H9 (cell line): ENCODE measurements at regions not wholly inside any gene's neighbourhood (a gene's known extent, or its start where the extent isn't known, plus 50 kb on each side); places are given as distances from the start of the nearest gene placed in this dataset.

Experiments used
- DNase-seq: peaks from one replicate; pipeline ENCODE4 v3.0.0-alpha.2; 2017
- H2AFZ ChIP-seq: one replicate; pipeline ENCODE4 v1.6.1; 2013; ENCODE audit warnings: mild to moderate bottlenecking, low read length, control low read depth, moderate library complexity
- H2AK5ac ChIP-seq: 2 replicates; pipeline ENCODE4 v1.6.1; 2013; ENCODE audit warnings: low read length, control low read depth, mixed read lengths; ENCODE audit not compliant: insufficient read length
- H2BK120ac ChIP-seq: one replicate; pipeline ENCODE4 v1.6.1; 2013; ENCODE audit warnings: low read depth, mild to moderate bottlenecking, low read length, control low read depth, inconsistent platforms; ENCODE audit not compliant: poor library complexity, severe bottlenecking
- H2BK12ac ChIP-seq: 2 replicates; pipeline ENCODE4 v1.6.1; 2013; ENCODE audit warnings: low read length, control low read depth, mixed read lengths, low read depth; ENCODE audit not compliant: insufficient read length
- H2BK15ac ChIP-seq: 2 replicates; pipeline ENCODE4 v1.6.1; 2013; ENCODE audit warnings: low read depth, low read length, control low read depth
- H2BK20ac ChIP-seq: one replicate; pipeline ENCODE4 v1.6.1; 2013; ENCODE audit warnings: low read depth, mild to moderate bottlenecking, low read length, control low read depth, inconsistent platforms; ENCODE audit not compliant: poor library complexity, severe bottlenecking
- H2BK5ac ChIP-seq: 2 replicates; pipeline ENCODE4 v1.6.1; 2013; ENCODE audit warnings: low read length, control low read depth, mixed read lengths; ENCODE audit not compliant: insufficient read length
- H3K14ac ChIP-seq: 2 replicates; pipeline ENCODE4 v1.6.1; 2013; ENCODE audit warnings: low read length, control low read depth; ENCODE audit not compliant: insufficient read depth
- H3K18ac ChIP-seq: 2 replicates; pipeline ENCODE4 v1.6.1; 2013; ENCODE audit warnings: low read depth, mild to moderate bottlenecking, mixed read lengths, low read length, control low read depth; ENCODE audit not compliant: insufficient read length
- H3K23ac ChIP-seq: 2 replicates; pipeline ENCODE4 v1.6.1; 2013; ENCODE audit warnings: low read length, control low read depth, mixed read lengths, low read depth; ENCODE audit not compliant: insufficient read length
- H3K23me2 ChIP-seq: 2 replicates; pipeline ENCODE4 v1.6.1; 2013; ENCODE audit warnings: low read depth, mild to moderate bottlenecking, mixed read lengths, low read length, control low read depth; ENCODE audit not compliant: insufficient read length, poor library complexity, severe bottlenecking
- H3K27ac ChIP-seq: 2 replicates; pipeline ENCODE4 v1.5.1; 2013; ENCODE audit warnings: low read length, control low read depth, mixed read lengths, low read depth; ENCODE audit not compliant: insufficient read length
- H3K27me3 ChIP-seq: 2 replicates; pipeline ENCODE4 v1.6.1; 2013; ENCODE audit warnings: low read length, control low read depth, inconsistent platforms; ENCODE audit not compliant: insufficient read depth
- H3K4ac ChIP-seq: 2 replicates; pipeline ENCODE4 v1.6.1; 2013; ENCODE audit warnings: low read depth, mild to moderate bottlenecking, control low read depth, inconsistent platforms, low read length, moderate library complexity
- H3K4me1 ChIP-seq: 2 replicates; pipeline ENCODE4 v1.6.1; 2013; ENCODE audit warnings: low read length, control low read depth, inconsistent platforms; ENCODE audit not compliant: insufficient read depth
- H3K4me2 ChIP-seq: 2 replicates; pipeline ENCODE4 v1.6.1; 2013; ENCODE audit warnings: low read length, control low read depth, mixed read lengths; ENCODE audit not compliant: insufficient read length, insufficient read depth
- H3K56ac ChIP-seq: 2 replicates; pipeline ENCODE4 v1.6.1; 2013; ENCODE audit warnings: low read depth, mild to moderate bottlenecking, mixed read lengths, low read length, control low read depth; ENCODE audit not compliant: insufficient read length
- H3K79me1 ChIP-seq: 2 replicates; pipeline ENCODE4 v1.6.1; 2013; ENCODE audit warnings: low read depth, mild to moderate bottlenecking, moderate library complexity, low read length, control low read depth, inconsistent platforms; ENCODE audit not compliant: insufficient read depth, poor library complexity, severe bottlenecking
- H3K79me2 ChIP-seq: 2 replicates; pipeline ENCODE4 v1.6.1; 2013; ENCODE audit warnings: low read length, control low read depth, inconsistent platforms; ENCODE audit not compliant: insufficient read depth
- H3K9ac ChIP-seq: 2 replicates; pipeline ENCODE4 v1.6.1; 2013; ENCODE audit warnings: low read length, control low read depth, mixed read lengths; ENCODE audit not compliant: insufficient read length; ENCODE audit errors: extremely low read depth
- H3K9me3 ChIP-seq: one replicate; pipeline ENCODE4 v1.6.1; 2013; ENCODE audit warnings: low read depth, low read length, inconsistent platforms; ENCODE audit not compliant: control insufficient read depth
- H3T11ph ChIP-seq: one replicate; pipeline ENCODE4 v1.6.1; 2013; ENCODE audit warnings: mild to moderate bottlenecking, low read length, control low read depth, inconsistent platforms
- H4K20me1 ChIP-seq: one replicate; pipeline ENCODE4 v1.6.1; 2013; ENCODE audit not compliant: control insufficient read depth, insufficient read length, insufficient read depth
- H4K5ac ChIP-seq: 2 replicates; pipeline ENCODE4 v1.6.1; 2013; ENCODE audit warnings: low read depth, mild to moderate bottlenecking, mixed read lengths, low read length, control low read depth; ENCODE audit not compliant: insufficient read length
- H4K8ac ChIP-seq: replicated peaks from 2 replicates; pipeline ENCODE4 v1.6.1; 2013; ENCODE audit warnings: low read length, control low read depth, mixed read lengths, low read depth; ENCODE audit not compliant: insufficient read length
- H4K91ac ChIP-seq: 2 replicates; pipeline ENCODE4 v1.6.1; 2013; ENCODE audit warnings: low read depth, mild to moderate bottlenecking, moderate library complexity, mixed read lengths, low read length, control low read depth; ENCODE audit not compliant: insufficient read length
- H3K27ac Mint-ChIP-seq, 3 experiments: 2 replicates in 2 of 3; 3 replicates in 1 of 3; pipeline ENCODE4 v1.8.0; 2020 to 2021; ENCODE audit warnings: mixed read lengths in 3 of 3, mild to moderate bottlenecking in 1 of 3, moderate library complexity in 1 of 3
- H3K27me3 Mint-ChIP-seq: 2 replicates; pipeline ENCODE4 v1.8.0; 2021; ENCODE audit warnings: low read depth, mild to moderate bottlenecking, moderate library complexity, mixed read lengths
- H3K36me3 Mint-ChIP-seq, 3 experiments: 2 replicates in 2 of 3; 3 replicates in 1 of 3; pipeline ENCODE4 v1.8.0; 2020 to 2021; ENCODE audit warnings: low read depth in 3 of 3, mixed read lengths in 3 of 3; ENCODE audit not compliant: insufficient read depth in 1 of 3
- H3K4me1 Mint-ChIP-seq, 2 experiments: 2 replicates each; pipeline ENCODE4 v1.8.0; 2020; ENCODE audit warnings: mixed read lengths in 2 of 2
- H3K4me3 Mint-ChIP-seq, 2 experiments: 2 replicates in 1 of 2; 3 replicates in 1 of 2; pipeline ENCODE4 v1.8.0; 2020 to 2021; ENCODE audit warnings: mild to moderate bottlenecking in 2 of 2, mixed read lengths in 2 of 2, moderate library complexity in 1 of 2
- H3K9me3 Mint-ChIP-seq, 2 experiments: 2 replicates in 1 of 2; 3 replicates in 1 of 2; pipeline ENCODE4 v1.8.0; 2020; ENCODE audit warnings: mild to moderate bottlenecking in 2 of 2, mixed read lengths in 2 of 2, moderate library complexity in 1 of 2
- WGBS: extraction: QIAGEN DNeasy Blood & Tissue Kit; methylation state at CpG from one replicate; pipeline ENCODE4 v1.1.7; 2013; ENCODE audit warnings: missing lambda C conversion rate, low lambda C conversion rate, mixed read lengths; ENCODE audit not compliant: insufficient read length; ENCODE audit errors: extremely low coverage; 5-methylcytosine and 5-hydroxymethylcytosine counted together
- TF ChIP-seq, protein P1 (sequence below): fragments of 200-600 bp; sonication (generic); conservative IDR thresholded peaks from 3 replicates; pipeline ENCODE4 v1.8.0; 2021; ENCODE audit warnings: antibody characterized with exemption, mild to moderate bottlenecking

DNA sequence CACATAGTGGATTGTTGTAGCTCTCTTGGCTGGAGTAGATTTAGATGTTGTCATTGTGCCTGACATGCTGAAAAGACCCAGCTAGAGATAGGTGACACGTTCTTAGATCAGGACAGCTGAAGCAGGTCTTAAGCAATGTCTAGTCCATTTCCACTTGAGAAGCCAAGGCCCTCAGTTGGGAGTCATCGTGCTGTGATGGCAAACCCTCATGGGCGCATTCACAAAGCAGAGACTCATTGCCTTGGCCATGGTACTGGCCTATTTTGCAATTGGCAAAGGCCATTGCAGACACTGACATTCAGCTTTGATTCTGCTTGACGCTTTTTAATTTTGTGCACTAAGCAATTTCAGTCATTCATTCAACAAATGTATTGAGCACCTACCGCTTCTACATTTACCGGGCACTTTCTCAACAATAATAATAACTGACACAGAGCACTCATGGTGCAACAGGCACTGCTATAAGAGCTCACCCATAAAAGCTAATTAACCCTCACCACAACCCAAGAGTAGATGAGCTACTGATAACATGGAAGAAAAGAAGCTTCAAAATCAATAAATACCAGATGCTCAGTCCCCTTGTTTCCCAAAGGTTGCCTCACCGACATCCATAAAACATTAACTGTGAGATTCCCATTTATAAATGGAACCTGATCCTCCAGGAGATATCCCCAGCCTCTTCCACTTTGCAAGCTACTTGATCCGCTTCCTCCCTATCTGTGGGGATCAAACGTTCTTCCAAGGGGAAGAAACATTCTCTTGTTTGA, 200.1 kb downstream of the TLE3 start:
- Histone ChIP-seq H3K27me3 (no peaks in the 10 kb centered on the region), H3K79me1 (no peaks in the 10 kb centered on the region), H3K9me3 (no peaks in the 10 kb centered on the region), H3K4me1 (no peaks in the 10 kb centered on the region), H4K20me1 (no peaks in the 10 kb centered on the region), H2AK5ac (no peak overlapping the region), H4K5ac (no peak overlapping the region), H2BK5ac (no peak overlapping the region), H3K27ac (no peak overlapping the region), H2BK15ac (no peak overlapping the region), H3K18ac (no peak overlapping the region), H3K79me2 (no peaks in the 10 kb centered on the region), H3K56ac (no peak overlapping the region), H3K23ac (no peak overlapping the region), H3T11ph (no peak overlapping the region), H3K4me2 (no peak overlapping the region), H2BK20ac (no peak overlapping the region), H3K9ac (no peak overlapping the region), H2BK120ac (no peak overlapping the region), H2AFZ (no peak overlapping the region), H2BK12ac (no peak overlapping the region), H3K23me2 (no peaks in the 10 kb centered on the region), H3K4ac (no peak overlapping the region), H3K14ac (no peak overlapping the region), H4K8ac (no peak overlapping the region), H4K91ac (no peak overlapping the region)
- no peak overlapping the region for H3K4me3 Mint-ChIP-seq
- H3K9me3 Mint-ChIP-seq = no peaks in the 10 kb centered on the region
- no peak overlapping the region for H3K27ac Mint-ChIP-seq
- H3K27me3 Mint-ChIP-seq = peaks cover 15% of the 10 kb centered on the region
- TF ChIP-seq, protein P1, sequence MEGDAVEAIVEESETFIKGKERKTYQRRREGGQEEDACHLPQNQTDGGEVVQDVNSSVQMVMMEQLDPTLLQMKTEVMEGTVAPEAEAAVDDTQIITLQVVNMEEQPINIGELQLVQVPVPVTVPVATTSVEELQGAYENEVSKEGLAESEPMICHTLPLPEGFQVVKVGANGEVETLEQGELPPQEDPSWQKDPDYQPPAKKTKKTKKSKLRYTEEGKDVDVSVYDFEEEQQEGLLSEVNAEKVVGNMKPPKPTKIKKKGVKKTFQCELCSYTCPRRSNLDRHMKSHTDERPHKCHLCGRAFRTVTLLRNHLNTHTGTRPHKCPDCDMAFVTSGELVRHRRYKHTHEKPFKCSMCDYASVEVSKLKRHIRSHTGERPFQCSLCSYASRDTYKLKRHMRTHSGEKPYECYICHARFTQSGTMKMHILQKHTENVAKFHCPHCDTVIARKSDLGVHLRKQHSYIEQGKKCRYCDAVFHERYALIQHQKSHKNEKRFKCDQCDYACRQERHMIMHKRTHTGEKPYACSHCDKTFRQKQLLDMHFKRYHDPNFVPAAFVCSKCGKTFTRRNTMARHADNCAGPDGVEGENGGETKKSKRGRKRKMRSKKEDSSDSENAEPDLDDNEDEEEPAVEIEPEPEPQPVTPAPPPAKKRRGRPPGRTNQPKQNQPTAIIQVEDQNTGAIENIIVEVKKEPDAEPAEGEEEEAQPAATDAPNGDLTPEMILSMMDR = no peak
- no CpG with 5 or more reads among the region's 9 CpGs for WGBS
- DNase-seq = no peak
- peaks cover 12 to 13% of the 10 kb centered on the region in 2 experiments for H3K4me1 Mint-ChIP-seq
- no peaks in the 10 kb centered on the region for H3K36me3 Mint-ChIP-seq
